IMR-90 (cell line): ENCODE measurements at regions not wholly inside any gene's neighbourhood (a gene's known extent, or its start where the extent isn't known, plus 50 kb on each side); places are given as distances from the start of the nearest gene placed in this dataset.

ENCODE experiments used
- ATAC-seq: fragments of 200-7000 bp; cut with Tn5 transposase; 2 replicates; pipeline ENCODE4 v1.9.1; 2020; ENCODE audit warnings: low read depth, mild to moderate bottlenecking, moderate library complexity
- BruUV-seq: library from RNA; stranded (reverse); fragments of 400-500 nt; replicated peaks from 2 replicates; lab custom pipeline; 2021; lab: Mats Ljungman, UMichigan
- CTCF ChIA-PET: fragments of 300-600 bp; formaldehyde crosslinking; extraction: SDS; loops from one replicate; lab custom pipeline; 2021; ENCODE audit warnings: antibody characterized with exemption; lab: Yijun Ruan, JAX
- POLR2A ChIA-PET: fragments of 300-600 bp; sonication (Branson Sonifier 250); formaldehyde crosslinking; loops from one replicate; lab custom pipeline; 2022; ENCODE audit warnings: antibody characterized with exemption; ENCODE audit not compliant: unreplicated experiment; lab: Charles Lee
- DNase-seq: peaks from one replicate; pipeline ENCODE4 v3.0.0; 2013
- H2AFZ ChIP-seq: replicated peaks from 2 replicates; pipeline ENCODE3; 2013; ENCODE audit warnings: low read length, mild to moderate bottlenecking; ENCODE audit not compliant: poor library complexity
- H2AK5ac ChIP-seq: 2 replicates; pipeline ENCODE4 v1.6.1; 2013; ENCODE audit warnings: low read depth, low read length, inconsistent platforms
- H2AK9ac ChIP-seq: replicated peaks from 2 replicates; pipeline ENCODE3; 2013; ENCODE audit warnings: mild to moderate bottlenecking, low read depth, low read length, moderate library complexity; ENCODE audit not compliant: poor library complexity
- H2BK120ac ChIP-seq: 2 replicates; pipeline ENCODE4 v1.6.1; 2013; ENCODE audit warnings: low read depth, low read length, inconsistent platforms
- H2BK15ac ChIP-seq: 3 replicates; pipeline ENCODE4 v1.6.1; 2013; ENCODE audit warnings: low read depth, low read length, inconsistent platforms
- H2BK20ac ChIP-seq: 2 replicates; pipeline ENCODE4 v1.6.1; 2013; ENCODE audit warnings: low read depth, mild to moderate bottlenecking, inconsistent platforms, low read length, moderate library complexity
- H2BK5ac ChIP-seq: 2 replicates; pipeline ENCODE4 v1.6.1; 2013; ENCODE audit warnings: mild to moderate bottlenecking, low read depth, low read length, inconsistent platforms; ENCODE audit not compliant: poor library complexity, severe bottlenecking
- H3K14ac ChIP-seq: replicated peaks from 2 replicates; pipeline ENCODE4 v1.6.1; 2013; ENCODE audit warnings: low read depth, low read length, inconsistent platforms
- H3K18ac ChIP-seq: 2 replicates; pipeline ENCODE4 v1.6.1; 2013; ENCODE audit warnings: low read depth, low read length, control low read depth
- H3K23ac ChIP-seq: 2 replicates; pipeline ENCODE4 v1.6.1; 2013; ENCODE audit warnings: low read depth, low read length, inconsistent platforms
- H3K27ac ChIP-seq: 2 replicates; pipeline ENCODE4 v1.5.1; 2013; ENCODE audit warnings: mild to moderate bottlenecking, control low read depth, low read length; ENCODE audit not compliant: insufficient read depth
- H3K27me3 ChIP-seq: 2 replicates; pipeline ENCODE4 v1.6.1; 2013; ENCODE audit warnings: low read length; ENCODE audit not compliant: control insufficient read depth, insufficient read depth
- H3K36me3 ChIP-seq: 2 replicates; pipeline ENCODE4 v1.6.1; 2013; ENCODE audit warnings: low read length, mixed read lengths; ENCODE audit not compliant: control insufficient read depth, insufficient read depth
- H3K4ac ChIP-seq: 2 replicates; pipeline ENCODE4 v1.6.1; 2013; ENCODE audit warnings: low read depth, low read length, inconsistent platforms
- H3K4me1 ChIP-seq: 2 replicates; pipeline ENCODE4 v1.6.1; 2013; ENCODE audit warnings: low read length, mixed read lengths; ENCODE audit not compliant: control insufficient read depth, insufficient read depth
- H3K4me2 ChIP-seq: 2 replicates; pipeline ENCODE4 v1.6.1; 2013; ENCODE audit warnings: low read depth, mild to moderate bottlenecking, control low read depth, low read length, moderate library complexity
- H3K4me3 ChIP-seq: 2 replicates; pipeline ENCODE4 v1.5.1; 2013; ENCODE audit warnings: low read depth, mild to moderate bottlenecking, control low read depth, low read length, moderate library complexity; ENCODE audit not compliant: insufficient read depth
- H3K56ac ChIP-seq: 2 replicates; pipeline ENCODE4 v1.6.1; 2013; ENCODE audit warnings: low read length, inconsistent platforms; ENCODE audit not compliant: insufficient read depth; ENCODE audit errors: extremely low read depth
- H3K79me1 ChIP-seq, 2 experiments: 2 replicates each; pipeline ENCODE4 v1.6.1; 2013; ENCODE audit warnings: low read length in 2 of 2, inconsistent platforms in 1 of 2, low read depth in 1 of 2
- H3K9ac ChIP-seq: 2 replicates; pipeline ENCODE4 v1.6.1; 2013; ENCODE audit warnings: low read depth, low read length, control low read depth
- H3K9me1 ChIP-seq: 2 replicates; pipeline ENCODE4 v1.6.1; 2013; ENCODE audit warnings: low read length, inconsistent platforms; ENCODE audit not compliant: insufficient read depth
- H3K9me3 ChIP-seq: 2 replicates; pipeline ENCODE4 v1.6.1; 2013; ENCODE audit warnings: low read length; ENCODE audit not compliant: control insufficient read depth, insufficient read depth
- H4K20me1 ChIP-seq: 2 replicates; pipeline ENCODE4 v1.6.1; 2013; ENCODE audit warnings: low read length, inconsistent platforms; ENCODE audit not compliant: insufficient read depth
- H4K5ac ChIP-seq: 2 replicates; pipeline ENCODE4 v1.6.1; 2013; ENCODE audit warnings: mild to moderate bottlenecking, low read depth, low read length, control low read depth
- H4K8ac ChIP-seq, 2 experiments: 2 replicates each; pipeline ENCODE4 v1.6.1; 2013; ENCODE audit warnings: low read depth in 2 of 2, low read length in 2 of 2, control low read depth in 1 of 2, inconsistent platforms in 1 of 2
- H4K91ac ChIP-seq: 2 replicates; pipeline ENCODE4 v1.6.1; 2013; ENCODE audit warnings: low read depth, low read length, inconsistent platforms; ENCODE audit not compliant: insufficient read depth
- BHLHE40 ChIP-seq: fragments of 150-350 bp; IDR thresholded peaks from 2 replicates; pipeline ENCODE4 v1.6.1; 2016; ENCODE audit warnings: mild to moderate bottlenecking, low read depth, low read length
- CEBPB ChIP-seq: IDR thresholded peaks from 2 replicates; pipeline ENCODE4 v1.6.1; 2012; ENCODE audit warnings: low read depth, low read length, improper control_type of control experiment
- CHD1 ChIP-seq: IDR thresholded peaks from 2 replicates; pipeline ENCODE4 v1.6.1; 2012; ENCODE audit warnings: low read depth, low read length, improper control_type of control experiment
- FOS ChIP-seq: fragments of 150-350 bp; IDR thresholded peaks from 2 replicates; pipeline ENCODE4 v1.6.1; 2016; ENCODE audit warnings: low read depth, low read length
- MAFK ChIP-seq: IDR thresholded peaks from 2 replicates; pipeline ENCODE4 v1.6.1; 2012; ENCODE audit warnings: low read depth, low read length, improper control_type of control experiment
- MAZ ChIP-seq: IDR thresholded peaks from 2 replicates; pipeline ENCODE4 v1.6.1; 2012; ENCODE audit warnings: low read depth, mild to moderate bottlenecking, low read length, improper control_type of control experiment, moderate library complexity, borderline replicate concordance
- MXI1 ChIP-seq: IDR thresholded peaks from 2 replicates; pipeline ENCODE4 v1.6.1; 2012; ENCODE audit warnings: low read depth, mild to moderate bottlenecking, low read length, moderate library complexity, borderline replicate concordance
- NFE2L2 ChIP-seq: fragments of 150-350 bp; IDR thresholded peaks from 2 replicates; pipeline ENCODE4 v1.6.1; 2016; ENCODE audit warnings: low read depth, mild to moderate bottlenecking, low read length
- POLR2A ChIP-seq: IDR thresholded peaks from 2 replicates; pipeline ENCODE4 v1.6.1; 2012; ENCODE audit warnings: mild to moderate bottlenecking, low read depth, low read length
- RAD21 ChIP-seq: IDR thresholded peaks from 2 replicates; pipeline ENCODE4 v1.6.1; 2012; ENCODE audit warnings: low read length, improper control_type of control experiment
- RFX5 ChIP-seq: IDR thresholded peaks from 2 replicates; pipeline ENCODE4 v1.8.0; 2012; ENCODE audit warnings: low read depth, mild to moderate bottlenecking, low read length, moderate library complexity
- SMC3 ChIP-seq: fragments of 150-350 bp; IDR thresholded peaks from 2 replicates; pipeline ENCODE4 v1.6.1; 2016; ENCODE audit warnings: low read depth, mild to moderate bottlenecking, antibody characterized with exemption, low read length, moderate library complexity
- WGBS, 2 experiments: methylation state at CpG; one replicate each; pipeline versions ENCODE4 v1.1.5 to v1.1.7; 2013; ENCODE audit warnings: missing lambda C conversion rate in 2 of 2; ENCODE audit not compliant: insufficient read length in 1 of 2; ENCODE audit errors: extremely low coverage in 2 of 2; 5-methylcytosine and 5-hydroxymethylcytosine counted together
- dilution Hi-C: fragments of 300-500 bp; cut with HindIII; formaldehyde crosslinking; loops from one replicate; pipeline ENCODE4 v1.14.3; 2018; ENCODE audit warnings: low sequenced_read_pairs; ENCODE audit not compliant: unreplicated experiment
- in situ Hi-C: fragments of 300-500 bp; cut with MboI; formaldehyde crosslinking; loops from 3 replicates; pipeline ENCODE4 v1.14.3; 2019; ENCODE audit warnings: low sequenced_read_pairs, inconsistent platforms, mixed read lengths
- intact Hi-C: fragments of 100-400 bp; cut with micrococcal nuclease; formaldehyde crosslinking; loops from 2 replicates; pipeline ENCODE4 v1.10.0; 2022
- TF ChIP-seq, protein P1 (sequence below): fragments of 150-350 bp; IDR thresholded peaks from 2 replicates; pipeline ENCODE4 v1.6.1; 2017; ENCODE audit warnings: mild to moderate bottlenecking, antibody characterized with exemption, low read length, low read depth
- TF ChIP-seq, protein P2 (sequence below): conservative IDR thresholded peaks from 2 replicates; pipeline ENCODE4 v1.5.1; 2012; ENCODE audit warnings: mild to moderate bottlenecking, low read depth, low read length, improper control_type of control experiment
- TF ChIP-seq, protein P3 (sequence below): fragments of 150-350 bp; IDR thresholded peaks from 2 replicates; pipeline ENCODE4 v1.6.1; 2016; ENCODE audit warnings: low read depth, mild to moderate bottlenecking, low read length, moderate library complexity, borderline replicate concordance

DNA sequence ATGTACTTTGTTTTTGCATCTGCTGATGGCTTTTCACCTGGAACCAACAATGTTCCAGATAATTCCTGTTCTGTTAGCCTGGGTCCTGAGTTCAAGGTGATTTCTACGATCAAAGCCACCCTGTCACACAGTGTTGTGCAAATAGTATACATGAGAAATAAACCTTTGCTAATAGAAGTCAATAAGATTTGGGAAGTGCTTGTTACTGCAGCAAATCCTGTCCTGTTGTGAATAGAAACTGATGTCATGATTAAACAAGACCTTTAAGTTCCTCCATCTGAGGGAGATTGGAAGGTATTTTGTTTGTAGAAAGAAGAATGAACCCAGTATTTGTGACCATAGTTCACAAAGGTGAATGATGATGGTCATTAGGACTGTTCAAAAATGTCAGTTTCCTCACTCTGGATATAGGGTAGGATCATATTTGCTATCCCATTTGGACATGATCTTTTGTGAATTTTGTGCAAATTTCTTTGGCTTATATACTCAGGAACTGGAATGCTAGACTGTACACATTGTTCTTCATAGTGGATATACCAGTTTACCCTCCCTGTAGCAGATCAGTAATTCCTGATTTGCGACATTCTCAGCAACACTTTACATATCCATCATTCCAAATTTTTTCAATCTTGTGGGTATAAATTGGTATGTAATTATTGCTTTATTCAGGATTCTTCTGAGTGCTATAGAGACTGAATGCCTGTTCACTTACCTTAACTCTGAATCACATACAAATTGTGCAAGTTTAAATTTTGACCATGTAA is 428.5 kb downstream of the METTL15 start:
- no peak overlapping the region; the same call in 1 of the 2 replicates for H3K14ac ChIP-seq
- dilution Hi-C loops (no loop called here), in situ Hi-C loops (loop anchor here (25.0 kb wide), 1 partner anchor 824 kb away; the partner anchor contains the start of gene BDNF), intact Hi-C loops (no loop called here)
- H2BK15ac ChIP-seq, result peak overlapping the region; percentile 55; the same call in 2 of the 3 replicates
- H2AFZ ChIP-seq, result no peak overlapping the region
- no peaks in the 10 kb centered on the region for H3K36me3 ChIP-seq
- peak overlapping the region; percentile 46 to 54 for H4K8ac ChIP-seq
- DNase-seq (no peak), ATAC-seq (no peak)
- H2AK9ac ChIP-seq, result no peak overlapping the region
- no peak overlapping the region for H3K4me3 ChIP-seq
- H3K79me1 ChIP-seq, result no peaks in the 10 kb centered on the region
- H3K4me2 ChIP-seq, result no peak overlapping the region
- peak overlapping the region; percentile 71 for H2BK20ac ChIP-seq
- H2BK120ac ChIP-seq, result peak overlapping the region; percentile 67
- H2BK5ac ChIP-seq, result peak overlapping the region; percentile 69
- no peaks in the 10 kb centered on the region for H3K9me1 ChIP-seq
- H3K4me1 ChIP-seq, result peaks cover 6% of the 10 kb centered on the region
- H4K91ac ChIP-seq, result peak overlapping the region; percentile 71
- H3K9me3 ChIP-seq, result peaks cover 4% of the 10 kb centered on the region; the same call in 1 of the 2 replicates
- CTCF ChIA-PET, result no interaction called here
- no peak overlapping the region for H3K23ac ChIP-seq
- peak overlapping the region; percentile 21 for H2AK5ac ChIP-seq
- no peak overlapping the region for H3K9ac ChIP-seq
- BruUV-seq, result no TSS peak
- peak overlapping the region; percentile 92; the same call in 1 of the 2 replicates for H3K18ac ChIP-seq
- H3K27me3 ChIP-seq, result no peaks in the 10 kb centered on the region
- POLR2A ChIA-PET, result no interaction called here
- H3K56ac ChIP-seq, result no peak overlapping the region
- H4K20me1 ChIP-seq, result no peaks in the 10 kb centered on the region
- H3K4ac ChIP-seq, result peak overlapping the region; percentile 45; the same call in 1 of the 2 replicates
- WGBS, 2 experiments, result no CpG with 5 or more reads among the region's 2 CpGs
- H3K27ac ChIP-seq, result no peak overlapping the region
- peak overlapping the region; percentile 73; the same call in 1 of the 2 replicates for H4K5ac ChIP-seq
- no peak for TF ChIP-seq POLR2A
- TF ChIP-seq BHLHE40, result no peak
- no peak for TF ChIP-seq MXI1
- no peak for TF ChIP-seq SMC3
- TF ChIP-seq, protein P1, sequence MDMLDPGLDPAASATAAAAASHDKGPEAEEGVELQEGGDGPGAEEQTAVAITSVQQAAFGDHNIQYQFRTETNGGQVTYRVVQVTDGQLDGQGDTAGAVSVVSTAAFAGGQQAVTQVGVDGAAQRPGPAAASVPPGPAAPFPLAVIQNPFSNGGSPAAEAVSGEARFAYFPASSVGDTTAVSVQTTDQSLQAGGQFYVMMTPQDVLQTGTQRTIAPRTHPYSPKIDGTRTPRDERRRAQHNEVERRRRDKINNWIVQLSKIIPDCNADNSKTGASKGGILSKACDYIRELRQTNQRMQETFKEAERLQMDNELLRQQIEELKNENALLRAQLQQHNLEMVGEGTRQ, result no peak
- TF ChIP-seq CEBPB, result no peak
- TF ChIP-seq, protein P2, sequence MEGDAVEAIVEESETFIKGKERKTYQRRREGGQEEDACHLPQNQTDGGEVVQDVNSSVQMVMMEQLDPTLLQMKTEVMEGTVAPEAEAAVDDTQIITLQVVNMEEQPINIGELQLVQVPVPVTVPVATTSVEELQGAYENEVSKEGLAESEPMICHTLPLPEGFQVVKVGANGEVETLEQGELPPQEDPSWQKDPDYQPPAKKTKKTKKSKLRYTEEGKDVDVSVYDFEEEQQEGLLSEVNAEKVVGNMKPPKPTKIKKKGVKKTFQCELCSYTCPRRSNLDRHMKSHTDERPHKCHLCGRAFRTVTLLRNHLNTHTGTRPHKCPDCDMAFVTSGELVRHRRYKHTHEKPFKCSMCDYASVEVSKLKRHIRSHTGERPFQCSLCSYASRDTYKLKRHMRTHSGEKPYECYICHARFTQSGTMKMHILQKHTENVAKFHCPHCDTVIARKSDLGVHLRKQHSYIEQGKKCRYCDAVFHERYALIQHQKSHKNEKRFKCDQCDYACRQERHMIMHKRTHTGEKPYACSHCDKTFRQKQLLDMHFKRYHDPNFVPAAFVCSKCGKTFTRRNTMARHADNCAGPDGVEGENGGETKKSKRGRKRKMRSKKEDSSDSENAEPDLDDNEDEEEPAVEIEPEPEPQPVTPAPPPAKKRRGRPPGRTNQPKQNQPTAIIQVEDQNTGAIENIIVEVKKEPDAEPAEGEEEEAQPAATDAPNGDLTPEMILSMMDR, result no peak
- no peak for TF ChIP-seq RFX5
- TF ChIP-seq RAD21, result no peak
- no peak for TF ChIP-seq CHD1
- TF ChIP-seq, protein P3, sequence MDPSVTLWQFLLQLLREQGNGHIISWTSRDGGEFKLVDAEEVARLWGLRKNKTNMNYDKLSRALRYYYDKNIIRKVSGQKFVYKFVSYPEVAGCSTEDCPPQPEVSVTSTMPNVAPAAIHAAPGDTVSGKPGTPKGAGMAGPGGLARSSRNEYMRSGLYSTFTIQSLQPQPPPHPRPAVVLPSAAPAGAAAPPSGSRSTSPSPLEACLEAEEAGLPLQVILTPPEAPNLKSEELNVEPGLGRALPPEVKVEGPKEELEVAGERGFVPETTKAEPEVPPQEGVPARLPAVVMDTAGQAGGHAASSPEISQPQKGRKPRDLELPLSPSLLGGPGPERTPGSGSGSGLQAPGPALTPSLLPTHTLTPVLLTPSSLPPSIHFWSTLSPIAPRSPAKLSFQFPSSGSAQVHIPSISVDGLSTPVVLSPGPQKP, result no peak
- no peak for TF ChIP-seq MAFK
- no peak for TF ChIP-seq NFE2L2
- no peak for TF ChIP-seq MAZ
- no peak for TF ChIP-seq FOS
